ENCODE measurements at regions not wholly inside any gene's neighbourhood (a gene's known extent, or its start where the extent isn't known, plus 50 kb on each side); places are given as distances from the start of the nearest gene placed in this dataset.

DNA sequence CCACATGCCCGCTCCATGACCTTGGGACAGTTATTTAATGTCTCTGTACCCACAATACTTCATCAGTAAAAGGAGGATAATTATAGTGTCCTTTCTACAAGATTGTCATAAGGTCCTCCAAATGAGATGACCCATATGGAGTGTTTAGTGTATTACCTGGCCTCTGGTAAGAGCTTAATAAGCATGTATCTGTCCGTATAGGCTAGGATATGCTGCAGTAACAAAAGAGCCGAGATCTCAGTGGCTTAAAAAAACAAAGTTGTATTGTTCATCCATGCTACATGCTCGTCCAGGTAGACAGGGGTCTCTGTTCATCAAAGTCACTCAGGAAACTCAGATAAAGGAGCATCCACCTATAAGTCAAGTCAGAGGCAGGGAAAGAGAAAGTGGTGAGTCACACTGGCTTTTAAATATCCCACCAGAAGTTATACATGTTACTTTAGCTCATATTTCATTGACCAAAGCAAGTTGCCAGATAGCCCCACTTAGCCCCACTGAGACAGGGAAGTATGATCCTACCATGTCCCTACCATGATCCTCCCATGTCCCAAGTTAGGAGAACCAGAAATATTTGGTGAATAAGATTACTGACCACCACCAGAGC is 53.0 kb upstream of the KAZN start:
- Histone ChIP-seq H3K4me1 (no peaks in the 10 kb centered on the region), H3K4me2 (ENCODE audit: low read length) (no peak overlapping the region), H3K27me3 (ENCODE audit: control insufficient read depth, insufficient read depth, low read length) (no peaks in the 10 kb centered on the region), H3K36me3 (ENCODE audit: control insufficient read depth, insufficient read depth, low read length) (no peaks in the 10 kb centered on the region), H3K27ac (no peak overlapping the region), H3K4me3 (ENCODE audit: low read depth, low read length) (no peak overlapping the region), H3K9ac (no peak overlapping the region), H3K9me3 (ENCODE audit: control insufficient read depth, low read length) (no peaks in the 10 kb centered on the region), H3K79me2 (no peaks in the 10 kb centered on the region), H2AFZ (no peak overlapping the region)
- TF ChIP-seq, protein P1, sequence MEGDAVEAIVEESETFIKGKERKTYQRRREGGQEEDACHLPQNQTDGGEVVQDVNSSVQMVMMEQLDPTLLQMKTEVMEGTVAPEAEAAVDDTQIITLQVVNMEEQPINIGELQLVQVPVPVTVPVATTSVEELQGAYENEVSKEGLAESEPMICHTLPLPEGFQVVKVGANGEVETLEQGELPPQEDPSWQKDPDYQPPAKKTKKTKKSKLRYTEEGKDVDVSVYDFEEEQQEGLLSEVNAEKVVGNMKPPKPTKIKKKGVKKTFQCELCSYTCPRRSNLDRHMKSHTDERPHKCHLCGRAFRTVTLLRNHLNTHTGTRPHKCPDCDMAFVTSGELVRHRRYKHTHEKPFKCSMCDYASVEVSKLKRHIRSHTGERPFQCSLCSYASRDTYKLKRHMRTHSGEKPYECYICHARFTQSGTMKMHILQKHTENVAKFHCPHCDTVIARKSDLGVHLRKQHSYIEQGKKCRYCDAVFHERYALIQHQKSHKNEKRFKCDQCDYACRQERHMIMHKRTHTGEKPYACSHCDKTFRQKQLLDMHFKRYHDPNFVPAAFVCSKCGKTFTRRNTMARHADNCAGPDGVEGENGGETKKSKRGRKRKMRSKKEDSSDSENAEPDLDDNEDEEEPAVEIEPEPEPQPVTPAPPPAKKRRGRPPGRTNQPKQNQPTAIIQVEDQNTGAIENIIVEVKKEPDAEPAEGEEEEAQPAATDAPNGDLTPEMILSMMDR (IDR thresholded peaks at IDR 0.05) = no peak

DNA sequence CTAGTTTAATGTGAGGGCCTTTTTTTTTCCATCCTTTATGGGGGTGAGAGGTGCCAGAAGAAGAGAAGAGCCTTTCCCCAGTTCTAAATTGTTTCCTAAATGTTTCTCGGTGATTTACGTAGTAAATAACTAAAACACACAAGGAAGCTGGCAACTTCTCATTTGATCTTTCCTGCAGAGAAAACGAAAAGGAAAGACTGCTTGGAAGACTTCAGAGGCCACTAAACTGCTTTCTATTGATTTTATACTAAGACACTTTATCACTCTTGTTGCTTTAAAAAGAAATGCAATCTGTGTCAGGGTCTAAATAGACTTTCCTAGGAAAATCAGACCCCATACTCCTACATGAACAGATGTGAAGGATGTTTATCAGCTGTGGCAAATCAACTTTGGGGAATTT is 52.1 kb upstream of the KAZN start:
- no peak overlapping the region for H3K9ac ChIP-seq

More for the DNA sequence above, 52.1 kb upstream of the KAZN start:
- no peaks in the 10 kb centered on the region for H3K27me3 ChIP-seq (ENCODE audit: control insufficient read depth, insufficient read depth, low read length)
- H3K79me2 ChIP-seq = no peaks in the 10 kb centered on the region
- no peak overlapping the region for H3K27ac ChIP-seq
- no peak overlapping the region for H3K4me2 ChIP-seq (ENCODE audit: low read length)
- no peaks in the 10 kb centered on the region for H3K36me3 ChIP-seq (ENCODE audit: control insufficient read depth, insufficient read depth, low read length)
- TF ChIP-seq, protein P1 (IDR thresholded peaks at IDR 0.05) = no peak
- H3K4me3 ChIP-seq (ENCODE audit: low read depth, low read length) = no peak overlapping the region
- H3K4me1 ChIP-seq = no peaks in the 10 kb centered on the region
- H2AFZ ChIP-seq = no peak overlapping the region
- no peaks in the 10 kb centered on the region for H3K9me3 ChIP-seq (ENCODE audit: control insufficient read depth, low read length)

Data from parathyroid adenoma (tissue), 2 donors.